Hematopoietic multipotent progenitor cell treated with erythropoietin and hydrocortisone succinate and interleukin-3 and kit ligand, for 15 days (in vitro differentiated cells): ENCODE measurements at regions not wholly inside any gene's neighbourhood (a gene's known extent, or its start where the extent isn't known, plus 50 kb on each side); places are given as distances from the start of the nearest gene placed in this dataset.
"Not testable (repeated sequence)": the region's sequence is repeated elsewhere in the genome, so short reads cannot be mapped to it uniquely, and the experiment has no call there.

ENCODE experiments used
- DNase-seq: peaks from one replicate; pipeline ENCODE4 v3.0.0-alpha.2; 2015; ENCODE audit warnings: low spot score

DNA sequence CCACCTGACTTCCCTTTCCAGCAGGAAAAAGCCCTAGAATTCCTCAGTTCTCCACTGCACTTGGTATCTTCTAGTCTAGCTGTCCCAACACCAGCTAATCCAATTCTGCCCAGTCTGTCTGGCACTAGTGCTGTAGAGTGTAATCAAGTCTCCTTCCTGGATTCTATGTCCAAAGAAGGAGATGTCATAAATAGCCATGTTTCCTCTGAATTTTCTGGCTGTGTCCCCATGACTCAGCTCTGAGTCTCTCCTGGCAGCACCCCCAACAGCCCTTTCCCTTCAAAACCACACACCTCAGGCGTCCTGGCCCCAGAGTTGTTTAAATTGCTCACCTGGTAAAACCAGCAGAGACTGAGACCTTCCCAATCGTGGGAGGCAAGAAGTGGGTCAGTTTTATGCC lies 197.2 kb downstream of the GRXCR1 start:
- no peak for DNase-seq

DNA sequence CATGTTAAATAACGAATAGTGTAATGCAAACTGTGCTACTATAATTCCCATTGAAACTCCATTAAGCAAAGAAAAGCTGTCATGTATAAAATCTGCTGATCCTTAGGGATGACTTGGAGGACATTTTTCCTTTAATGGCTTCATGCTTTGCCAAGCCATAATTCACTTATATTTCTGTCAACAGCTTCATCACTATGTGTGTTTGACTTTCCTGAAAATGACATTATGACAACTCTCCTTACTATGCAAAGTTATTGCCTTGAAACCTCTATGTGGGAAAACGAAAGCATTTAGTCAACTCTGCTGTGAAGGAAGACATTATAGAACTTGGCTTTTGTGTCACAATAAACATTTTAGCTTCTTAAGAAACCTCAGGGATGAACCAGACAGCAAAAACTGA lies 210.5 kb downstream of the GRXCR1 start:
- DNase-seq, result no peak

DNA sequence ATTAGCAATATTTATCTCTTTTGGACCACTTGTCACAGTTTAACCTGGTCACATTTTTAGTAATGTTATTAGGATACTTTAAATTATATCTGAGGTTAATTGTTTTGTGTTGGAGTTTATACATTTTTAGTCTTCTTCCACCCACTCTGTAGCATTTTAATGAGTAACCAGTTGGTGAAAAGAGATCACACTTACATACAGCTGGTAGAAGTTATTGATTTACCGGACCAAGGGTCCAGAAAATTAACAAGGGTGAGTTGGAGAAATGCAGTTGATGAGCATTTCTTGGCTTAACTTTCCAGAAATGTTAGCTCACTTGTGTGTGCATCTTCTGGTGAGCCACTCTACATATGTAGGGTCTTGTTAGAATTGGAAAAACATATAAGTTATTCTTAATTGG lies 219.6 kb downstream of the GRXCR1 start:
- no peak for DNase-seq

DNA sequence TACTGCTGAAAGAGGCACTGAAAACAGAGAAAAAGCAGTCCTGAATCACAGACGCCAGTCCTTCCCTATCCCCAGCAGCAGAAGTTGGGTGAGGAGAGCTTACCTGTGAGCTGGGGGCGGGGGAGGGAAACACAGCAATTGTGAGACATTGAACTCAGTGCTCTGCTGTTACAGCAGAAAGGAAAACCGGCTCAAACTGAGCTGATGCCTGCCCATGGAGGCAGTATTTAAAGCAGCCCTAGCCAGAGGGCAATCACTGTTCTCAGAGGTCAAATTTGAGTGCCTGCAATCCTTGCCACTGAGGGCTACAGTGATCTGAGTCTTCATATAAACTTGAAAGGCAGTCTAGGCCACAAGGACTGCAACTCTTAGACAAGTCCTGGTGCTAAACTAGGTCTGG lies 220.7 kb downstream of the GRXCR1 start:
- no peak for DNase-seq

DNA sequence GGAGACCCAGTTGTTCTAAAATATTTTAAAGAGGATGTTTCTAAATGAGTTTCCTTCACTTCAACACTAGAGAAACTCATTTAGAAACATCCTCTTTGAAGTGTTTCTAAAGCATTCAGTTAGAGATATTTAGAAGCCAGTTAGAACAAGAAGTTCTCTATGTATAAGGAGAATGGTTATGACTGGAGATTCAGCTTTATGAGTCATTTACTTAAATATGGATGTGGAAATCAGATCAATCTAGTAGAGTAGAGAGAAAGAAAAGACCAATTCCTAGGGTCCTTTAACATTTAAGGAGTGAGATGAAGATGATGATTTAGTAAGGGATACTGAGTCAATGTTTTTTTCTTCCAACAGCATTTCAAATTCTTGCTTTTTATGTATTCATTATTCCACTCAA lies 234.1 kb downstream of the GRXCR1 start:
- no peak for DNase-seq

DNA sequence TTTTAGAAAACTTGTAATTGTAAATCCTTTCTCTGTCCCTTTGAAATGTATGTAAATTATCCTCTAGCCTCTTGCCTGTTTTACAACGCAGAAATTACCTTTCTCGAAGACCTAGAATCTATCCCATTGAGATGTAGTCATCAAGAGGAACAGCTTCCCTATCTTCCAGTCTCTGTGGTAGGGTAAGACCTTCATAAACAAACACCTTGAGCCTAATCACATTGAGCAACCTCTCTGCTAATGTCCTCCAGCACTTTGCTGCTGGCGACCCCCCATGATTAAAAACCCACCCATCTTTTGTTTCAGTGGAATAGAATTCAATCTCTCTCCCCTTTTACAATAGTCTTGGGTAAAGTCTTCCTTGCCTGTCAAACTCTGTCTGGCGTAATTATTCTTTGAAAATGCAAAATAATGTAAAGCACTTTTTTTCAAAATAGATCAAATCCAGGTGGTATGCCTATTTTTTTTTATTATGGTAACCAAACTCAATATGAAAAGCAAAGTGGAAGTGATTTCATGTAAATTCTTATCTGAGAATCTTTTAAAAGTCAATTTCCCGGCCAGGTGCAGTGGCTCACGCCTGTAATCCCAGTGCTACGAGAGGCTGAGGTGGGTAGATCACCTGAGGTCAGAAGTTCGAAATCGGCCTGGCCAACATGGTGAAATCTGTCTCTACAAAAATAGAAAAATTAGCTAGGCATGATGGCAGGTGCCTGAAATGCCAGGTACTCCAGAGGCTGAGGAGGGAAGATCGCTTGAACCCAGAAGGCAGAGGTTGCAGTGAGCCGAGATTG lies 237.9 kb downstream of the GRXCR1 start:
- no peak for DNase-seq

DNA sequence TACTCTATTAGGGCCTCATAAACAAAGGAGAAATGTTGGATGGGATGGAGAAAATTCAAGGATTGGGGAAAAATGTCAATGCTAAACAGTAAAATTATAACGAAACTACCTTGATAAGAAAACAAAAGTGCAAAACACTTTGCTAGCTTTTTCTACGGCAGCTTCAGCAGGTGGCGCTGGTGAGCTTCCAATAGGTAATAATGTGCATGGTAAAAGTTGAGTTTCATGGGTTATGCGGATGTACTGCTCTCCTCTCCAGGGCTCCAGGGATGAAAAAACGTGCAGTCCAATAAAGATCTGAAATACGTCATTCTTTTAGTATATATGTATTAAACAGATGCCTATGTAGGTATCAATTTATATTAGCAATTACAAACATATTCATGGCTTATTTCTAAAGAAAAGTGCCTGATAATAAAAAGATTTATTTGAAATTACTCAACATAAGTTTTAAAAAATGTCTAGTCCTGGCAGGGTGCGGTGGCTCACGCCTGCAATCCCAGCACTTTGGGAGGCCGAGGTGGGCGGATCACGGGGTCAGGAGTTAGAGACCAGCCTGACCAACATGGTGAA lies 239.6 kb downstream of the GRXCR1 start:
- DNase-seq, result peak; percentile 4

DNA sequence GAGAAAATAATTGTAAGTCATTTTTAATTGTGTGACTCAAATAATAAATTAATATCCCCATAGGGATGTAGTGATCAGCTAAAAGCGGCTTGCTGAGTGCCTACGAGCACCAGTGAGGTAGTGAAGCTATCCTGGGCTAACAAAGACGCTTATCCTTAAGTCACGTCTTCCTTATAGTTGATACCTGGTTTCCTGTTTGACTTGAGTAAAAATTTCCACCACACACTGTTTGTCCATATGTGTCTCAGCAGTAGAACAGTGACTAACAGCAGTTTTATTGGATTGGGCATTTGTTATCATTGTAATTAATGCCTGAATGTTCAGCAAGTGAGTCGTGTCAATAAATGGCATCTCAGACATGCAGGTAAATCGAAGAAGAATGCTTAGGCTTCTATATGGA lies 241.1 kb downstream of the GRXCR1 start:
- no peak for DNase-seq

DNA sequence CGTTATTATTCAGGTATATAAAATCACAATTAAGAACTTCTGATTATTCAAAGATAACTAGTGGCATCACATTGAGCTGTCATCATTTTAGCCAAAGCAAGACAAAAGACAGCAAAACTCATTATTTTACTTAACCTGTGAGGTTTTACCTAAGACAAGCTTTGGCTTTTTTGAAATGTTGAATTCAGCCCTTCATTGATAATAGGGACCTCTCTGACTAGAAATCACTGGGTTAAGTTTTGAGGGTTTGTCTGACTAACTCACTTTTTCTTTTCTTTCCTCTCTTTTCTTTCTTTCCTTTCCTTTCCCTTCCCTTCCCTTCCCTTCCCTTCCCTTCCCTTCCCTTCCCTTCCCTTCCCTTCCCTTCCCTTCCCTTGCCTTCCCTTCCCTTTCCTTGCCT lies 244.2 kb downstream of the GRXCR1 start:
- no peak for DNase-seq

DNA sequence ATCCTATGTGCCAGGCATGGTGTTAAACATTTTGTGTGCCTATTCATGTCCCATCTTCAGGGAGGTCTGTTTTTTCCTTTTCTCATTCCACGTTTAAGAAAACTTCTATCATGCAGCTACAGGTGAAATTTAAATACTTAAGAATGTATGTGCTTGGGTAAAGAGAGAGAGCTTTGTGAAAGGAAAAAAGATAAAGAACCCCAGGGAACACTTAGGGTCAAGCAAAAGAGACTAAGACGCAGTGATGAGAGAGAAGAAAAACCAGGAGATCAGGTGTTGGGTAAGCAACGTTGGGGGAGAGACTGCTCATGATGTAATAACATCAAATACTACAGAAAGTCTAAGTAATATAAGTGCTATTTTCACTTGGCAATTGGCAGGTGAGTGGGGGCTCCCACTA lies 253.7 kb downstream of the GRXCR1 start:
- no peak for DNase-seq

DNA sequence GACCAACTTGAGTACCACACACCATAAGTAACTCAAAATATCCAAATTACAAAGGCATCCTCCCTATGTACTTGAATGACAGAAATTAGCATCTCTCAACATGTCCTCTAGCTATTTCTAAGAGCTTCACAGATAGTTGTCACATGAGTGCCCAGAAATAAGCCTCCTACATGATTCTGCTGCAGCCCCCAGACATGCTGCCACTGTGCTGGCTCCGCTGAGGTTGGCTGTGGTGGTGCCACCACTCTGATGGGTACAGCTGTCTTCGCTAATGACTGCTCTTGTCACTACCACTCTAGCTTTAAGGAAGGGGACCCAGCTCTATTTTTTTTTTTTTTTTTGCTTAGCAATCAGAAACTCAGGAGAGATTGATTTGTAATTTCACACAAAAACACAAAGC lies 256.0 kb downstream of the GRXCR1 start:
- no peak for DNase-seq

DNA sequence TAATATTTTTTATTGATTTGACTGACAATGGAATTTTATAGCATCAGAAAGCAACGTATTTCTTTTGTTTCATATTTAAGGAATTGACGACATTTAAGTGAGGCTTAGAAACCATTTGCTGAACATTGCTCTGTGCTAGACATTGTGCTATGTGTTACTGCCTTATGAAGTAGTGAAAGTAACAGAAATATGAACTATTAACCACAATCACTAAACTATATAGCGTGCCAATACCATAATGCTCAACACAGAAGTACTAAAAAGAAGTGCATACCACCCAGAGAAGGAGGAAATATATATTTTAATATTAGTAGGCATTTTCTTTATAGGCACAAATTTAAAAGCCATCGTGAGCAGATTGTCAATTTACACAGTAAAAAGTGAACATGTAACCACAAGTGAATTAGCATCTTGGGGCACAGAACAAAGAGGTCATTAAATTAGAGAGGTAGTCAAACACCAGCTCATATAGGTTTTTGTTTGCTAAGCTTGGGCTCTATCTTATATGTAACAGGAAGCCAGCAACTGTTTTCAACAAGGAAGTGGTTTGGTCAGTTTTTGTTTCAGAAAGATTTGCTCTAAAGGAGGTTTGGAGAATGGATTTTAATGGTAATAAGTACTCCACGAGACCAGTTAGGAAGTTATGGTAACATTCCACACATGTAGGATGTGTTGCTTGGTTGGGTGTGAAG lies 270.7 kb downstream of the GRXCR1 start:
- DNase-seq, result no peak

DNA sequence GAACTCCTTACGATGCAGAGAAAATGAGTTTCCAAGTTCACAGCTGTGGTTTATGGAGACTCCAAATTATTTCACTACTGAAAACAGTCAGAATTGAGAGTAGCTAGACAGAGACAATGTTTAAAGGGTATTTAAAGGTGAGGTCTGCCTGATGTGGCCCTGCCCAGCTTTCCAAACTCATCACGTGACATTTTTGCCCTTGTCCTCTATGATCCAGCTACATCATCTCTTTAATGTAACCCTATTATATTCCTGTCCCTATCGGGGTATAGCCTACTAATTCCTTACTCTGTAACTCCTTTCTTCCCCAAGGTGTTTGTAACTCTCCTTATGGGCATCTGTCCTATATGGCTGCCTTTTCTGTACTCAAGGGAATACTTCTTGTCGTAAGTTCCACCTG lies 297.2 kb downstream of the GRXCR1 start:
- DNase-seq, result no peak

DNA sequence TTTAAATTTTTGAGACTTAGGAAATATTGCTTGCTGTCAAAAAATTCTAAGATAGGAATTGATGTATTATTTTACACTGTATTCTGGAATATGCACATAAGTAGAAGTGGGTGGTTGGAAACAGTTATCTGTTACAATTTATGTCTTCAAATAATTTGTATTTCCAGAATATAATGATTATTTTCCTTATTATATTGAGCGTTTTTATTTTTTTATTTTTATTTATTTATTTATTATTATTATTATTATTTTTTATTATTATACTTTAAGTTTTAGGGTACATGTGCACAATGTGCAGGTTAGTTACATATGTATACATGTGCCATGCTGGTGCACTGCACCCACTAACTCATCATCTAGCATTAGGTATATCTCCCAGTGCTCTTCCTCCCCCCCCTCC lies 320.1 kb downstream of the GRXCR1 start:
- DNase-seq, result not testable (repeated sequence)

DNA sequence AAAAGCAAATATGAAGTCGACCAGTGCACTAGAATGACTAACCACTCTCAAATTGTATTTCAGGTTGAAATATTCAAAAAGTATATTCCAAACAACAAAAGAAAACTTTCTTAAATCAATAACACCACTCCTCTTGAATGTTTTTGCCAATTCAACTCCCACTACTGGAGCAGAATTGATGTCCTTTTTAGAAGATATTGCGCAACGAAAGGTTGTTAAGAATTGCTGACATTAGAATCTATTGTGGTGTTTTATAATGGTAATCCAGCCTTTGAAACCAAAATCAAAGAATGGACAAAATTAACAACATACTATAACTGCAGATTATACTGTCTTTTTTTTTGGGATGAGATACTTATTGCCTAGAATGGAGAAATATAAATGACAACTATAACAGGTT lies 331.3 kb downstream of the GRXCR1 start:
- no peak for DNase-seq

DNA sequence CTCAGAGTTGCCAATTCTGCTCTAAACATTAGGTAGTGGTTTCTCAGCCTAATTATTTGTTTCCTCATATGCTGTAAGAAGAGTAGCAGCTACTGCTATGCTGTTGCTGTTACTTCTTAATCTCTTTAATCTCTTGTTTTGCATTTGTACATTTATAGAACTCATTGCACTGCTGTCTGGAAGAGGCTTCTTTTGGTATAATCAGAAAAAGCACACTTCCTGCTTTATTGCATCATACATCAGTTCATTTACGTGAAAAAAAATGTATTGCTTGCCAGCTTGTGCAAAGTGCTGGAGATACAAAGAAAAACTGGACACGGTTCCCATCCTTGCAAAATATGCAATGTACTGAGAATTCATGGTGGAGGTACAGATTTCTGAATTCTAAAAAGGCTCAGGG lies 332.0 kb downstream of the GRXCR1 start:
- DNase-seq, result no peak

DNA sequence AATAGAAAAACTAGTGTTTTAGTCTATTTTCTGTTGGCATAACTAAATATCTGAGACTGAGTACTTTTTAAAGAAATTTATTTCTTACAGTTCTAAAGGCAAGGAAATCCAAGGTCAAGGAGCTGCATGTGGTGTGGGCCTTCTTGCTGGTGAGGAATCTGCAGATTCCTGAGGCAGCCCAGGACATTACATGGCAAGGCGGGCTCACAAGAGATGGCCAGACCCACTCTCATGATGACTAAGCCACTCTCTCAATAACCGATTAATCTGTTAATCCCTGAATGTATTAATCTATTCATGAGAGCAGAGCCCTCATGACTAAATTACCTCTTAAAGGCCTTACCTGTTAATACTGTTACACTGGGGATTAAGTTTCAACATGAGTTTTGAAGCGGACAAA lies 340.8 kb downstream of the GRXCR1 start:
- DNase-seq, result no peak

DNA sequence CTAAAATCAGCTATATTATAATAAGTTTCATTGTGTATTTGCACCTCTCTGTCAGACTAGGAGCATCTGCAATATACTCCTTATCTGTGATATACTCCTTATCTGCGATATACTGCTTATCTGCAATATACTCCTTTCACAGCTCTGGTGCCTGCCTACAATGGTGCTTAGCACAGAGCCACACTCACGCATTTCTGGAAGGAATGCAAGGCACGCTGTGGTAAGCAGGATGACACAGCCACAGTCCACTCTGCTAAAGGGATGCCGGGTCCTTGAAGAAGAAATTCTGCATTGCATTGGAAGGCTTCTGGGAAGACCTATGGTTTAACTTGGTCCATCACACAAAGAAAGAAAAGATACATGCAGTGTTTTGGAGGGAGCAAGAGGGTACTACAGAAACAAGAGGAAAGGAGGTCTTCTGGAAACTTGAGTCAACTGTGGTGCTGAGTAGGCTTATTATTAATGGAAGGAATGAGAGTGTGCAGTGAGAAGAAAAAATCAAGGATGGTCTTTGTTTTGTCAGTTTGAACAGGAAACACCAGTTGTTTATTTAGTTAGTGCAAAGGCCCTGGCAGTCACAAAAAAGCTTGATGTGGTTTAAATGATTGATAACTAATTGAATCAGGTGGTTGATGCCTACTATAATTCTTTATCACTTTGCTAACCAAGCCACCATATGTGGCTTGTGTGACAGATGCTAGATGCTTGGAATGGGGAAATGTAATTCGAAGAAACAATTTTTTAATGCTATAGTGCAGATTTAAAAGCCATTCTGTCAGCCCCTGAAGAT lies 342.3 kb downstream of the GRXCR1 start:
- DNase-seq, result no peak

DNA sequence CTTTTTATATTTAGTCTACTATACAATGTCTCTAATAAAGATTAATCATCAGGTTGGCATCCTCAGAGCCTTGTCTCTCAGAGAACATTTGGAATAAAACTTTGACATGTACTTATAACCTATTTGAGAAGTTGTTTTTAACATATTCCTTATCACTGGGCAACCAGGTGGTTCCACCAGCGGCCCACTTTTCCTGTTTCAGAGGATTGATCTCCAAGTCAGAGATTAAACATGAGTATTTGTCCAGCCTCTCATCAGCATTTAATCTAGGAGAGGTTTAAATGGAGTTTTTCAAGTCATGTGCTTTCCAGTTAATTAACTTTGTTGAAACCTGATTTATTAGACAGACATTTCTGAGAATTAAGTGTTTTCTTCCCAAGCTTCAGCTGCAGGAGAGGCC lies 345.5 kb downstream of the GRXCR1 start:
- DNase-seq, result no peak

DNA sequence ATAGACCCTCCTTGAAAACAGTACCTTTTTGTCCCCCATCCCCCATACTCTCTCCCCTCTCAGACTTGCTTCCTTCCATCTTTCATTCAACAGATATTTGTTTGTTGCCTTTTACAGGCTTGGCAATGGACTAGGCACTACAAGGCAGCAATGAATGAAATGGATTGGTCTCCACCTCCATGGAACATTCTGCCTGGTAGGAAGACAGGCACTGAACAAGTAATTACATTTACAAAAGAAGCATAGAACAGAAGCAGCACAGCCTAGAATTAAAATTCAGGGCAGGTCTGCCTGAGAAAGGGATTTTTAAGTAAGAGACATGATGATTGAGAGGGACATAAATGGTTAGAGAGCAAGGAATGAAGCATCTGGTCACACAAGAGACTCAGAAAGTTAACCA lies 346.1 kb downstream of the GRXCR1 start:
- DNase-seq, result no peak

DNA sequence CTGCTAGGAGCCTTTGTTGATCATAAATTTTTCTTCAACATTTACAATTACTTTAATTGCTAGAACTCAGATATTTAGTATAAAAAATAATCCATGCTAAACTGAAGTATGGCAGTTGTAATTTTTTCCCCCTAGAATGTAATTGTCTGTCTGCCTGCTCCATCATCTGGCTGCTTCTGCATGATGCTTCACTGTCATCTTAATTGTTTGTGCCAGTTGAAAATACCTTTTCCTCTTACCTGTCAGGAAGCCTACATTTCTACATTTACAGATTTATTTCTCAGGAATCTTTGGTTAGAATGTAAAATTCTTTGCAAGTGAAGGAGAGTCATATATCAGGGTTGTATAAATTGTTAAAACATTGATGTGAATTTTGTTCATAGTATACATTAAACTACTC lies 348.6 kb downstream of the GRXCR1 start:
- no peak for DNase-seq

DNA sequence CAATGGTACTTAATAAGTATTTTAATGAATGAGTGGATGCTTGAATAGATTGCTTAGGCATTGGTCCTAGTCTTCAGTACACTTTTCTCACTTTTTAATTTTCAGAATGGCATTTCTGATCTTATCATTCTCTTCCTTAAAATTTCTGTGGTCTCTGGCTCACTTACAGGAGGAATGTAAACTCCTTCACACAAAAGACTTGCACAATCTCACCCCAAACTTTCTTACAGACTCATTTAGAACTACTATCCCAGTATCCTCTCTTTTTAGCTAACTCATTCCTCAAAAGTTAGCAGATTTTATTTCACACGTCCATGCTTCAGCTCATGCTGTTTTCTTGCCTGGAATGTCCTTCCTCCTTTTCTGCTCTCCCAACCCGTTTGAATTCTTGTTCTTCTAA lies 350.1 kb downstream of the GRXCR1 start:
- no peak for DNase-seq
